ENCODE measurements at regions not wholly inside any gene's neighbourhood (a gene's known extent, or its start where the extent isn't known, plus 50 kb on each side); places are given as distances from the start of the nearest gene placed in this dataset.
"Not testable (repeated sequence)": the region's sequence is repeated elsewhere in the genome, so short reads cannot be mapped to it uniquely, and the experiment has no call there.

GRCh38 chr14:71536927-71537772 is 395.1 kb upstream of the RGS6 start:
- no peak for ATAC-seq
- DNase-seq = no peak

GRCh38 chr14:71538288-71538687 is 393.9 kb upstream of the RGS6 start:
- no peak for DNase-seq
- ATAC-seq = no peak

DNA sequence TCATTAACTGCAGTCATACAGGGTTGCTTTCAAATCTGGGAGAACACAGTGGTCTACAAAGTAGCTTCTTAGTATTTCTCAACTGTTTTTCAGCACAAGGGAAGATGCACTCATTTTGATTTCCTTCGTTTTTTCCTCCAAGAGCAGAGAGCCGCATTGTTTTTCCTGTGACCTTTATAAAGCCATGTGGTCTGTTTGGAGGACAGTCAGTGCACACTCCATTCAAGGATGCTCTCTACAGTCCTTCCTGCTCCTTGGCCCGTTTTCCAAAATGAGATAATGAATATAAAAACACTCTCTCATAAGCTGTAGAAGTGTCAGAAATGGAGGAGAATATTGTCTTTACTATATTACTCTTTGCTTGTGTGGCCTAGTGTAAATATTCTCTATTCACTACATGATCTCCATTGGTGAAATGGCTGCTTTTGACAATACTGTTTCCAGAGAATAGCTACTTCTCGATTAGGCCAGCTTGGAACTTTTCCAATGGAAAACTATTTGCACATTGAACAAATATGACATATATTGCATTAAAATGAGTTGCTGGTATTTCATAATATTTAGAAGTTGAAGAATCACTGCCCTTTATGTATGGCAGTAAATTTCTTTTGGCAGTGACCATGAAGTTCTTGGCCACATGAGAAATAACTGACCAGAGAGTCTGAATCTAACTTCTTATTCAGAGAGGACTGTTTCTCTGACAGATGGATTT is 393.1 kb upstream of the RGS6 start:
- DNase-seq (no peak), ATAC-seq (no peak)

- DNase-seq (no peak), ATAC-seq (no peak)
Measured at GRCh38 chr14:71539650-71540285, 392.5 kb upstream of the RGS6 start.

DNA sequence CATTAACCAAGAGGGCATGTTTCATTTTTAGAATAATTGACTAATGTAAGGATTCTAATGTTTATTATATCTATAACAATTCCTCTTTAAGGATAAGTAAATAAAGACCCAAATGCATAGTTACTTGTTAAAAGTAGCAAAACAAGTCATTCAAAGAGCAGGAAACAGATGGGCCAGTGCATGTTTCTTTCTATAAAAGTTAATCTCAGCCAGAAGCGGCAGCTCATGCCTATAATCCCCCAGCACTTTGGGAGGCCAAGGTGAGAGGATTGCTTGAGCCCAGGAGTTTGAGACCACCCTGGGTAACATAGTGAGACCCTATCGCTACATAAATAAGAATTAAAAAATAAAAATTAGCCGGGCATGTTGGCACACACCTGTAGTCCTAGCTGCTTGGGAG is 391.0 kb upstream of the RGS6 start:
- ATAC-seq = no peak
- no peak for DNase-seq

- ATAC-seq (no peak), DNase-seq (no peak)
Measured at GRCh38 chr14:71541973-71542690, 390.1 kb upstream of the RGS6 start.

DNA sequence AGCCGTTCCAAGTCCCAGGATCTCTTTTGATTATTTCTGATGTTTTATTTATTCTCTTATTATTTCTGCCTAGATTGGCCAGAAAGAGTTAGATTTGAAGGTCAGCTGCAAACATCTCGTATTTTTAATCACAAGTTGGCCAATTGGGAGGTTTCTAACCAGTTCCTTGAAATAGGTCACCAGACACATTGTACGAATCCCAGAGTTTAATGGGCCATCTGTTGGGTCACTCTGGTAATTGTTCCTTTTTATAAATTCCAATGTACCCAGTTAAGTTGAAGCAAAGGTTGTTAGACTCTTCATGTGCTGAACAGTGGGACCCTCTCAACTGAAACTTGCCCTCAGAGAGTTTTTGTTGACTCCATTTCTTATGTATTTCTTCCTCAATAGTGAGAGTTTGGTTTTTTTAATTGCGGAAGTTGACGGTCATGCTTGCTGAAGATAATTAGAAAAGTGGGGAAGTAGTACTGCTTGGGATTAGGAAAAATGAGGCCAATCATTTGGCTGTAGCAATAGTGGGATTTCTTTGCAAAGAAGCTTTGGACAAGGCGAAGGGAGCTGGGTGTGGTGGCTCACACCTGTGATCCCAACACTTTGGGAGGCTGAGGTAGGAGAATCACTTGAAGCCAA is 382.7 kb upstream of the RGS6 start:
- ATAC-seq = no peak

DNA sequence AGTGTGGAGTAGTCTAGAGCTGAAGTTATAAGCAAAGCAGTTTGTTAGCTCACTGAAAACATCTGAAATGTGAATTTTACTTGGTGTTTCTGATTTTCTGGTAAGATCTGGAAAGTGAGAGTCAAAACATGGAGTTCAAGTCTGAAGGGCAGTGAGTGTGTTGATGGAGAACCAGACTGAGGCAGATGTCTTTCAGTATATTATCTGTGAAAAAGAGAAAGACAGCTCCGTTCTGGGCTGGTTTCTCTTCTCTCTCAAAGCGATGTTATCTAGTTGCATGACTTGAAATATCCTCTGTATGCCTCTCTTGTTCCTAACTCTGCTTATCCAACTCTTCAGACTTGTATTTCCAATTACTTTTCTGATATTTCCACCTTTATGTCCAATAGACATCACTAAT is 381.9 kb upstream of the RGS6 start:
- ATAC-seq (no peak), DNase-seq (no peak)

More for the DNA sequence above, 382.7 kb upstream of the RGS6 start:
- DNase-seq = no peak

DNA sequence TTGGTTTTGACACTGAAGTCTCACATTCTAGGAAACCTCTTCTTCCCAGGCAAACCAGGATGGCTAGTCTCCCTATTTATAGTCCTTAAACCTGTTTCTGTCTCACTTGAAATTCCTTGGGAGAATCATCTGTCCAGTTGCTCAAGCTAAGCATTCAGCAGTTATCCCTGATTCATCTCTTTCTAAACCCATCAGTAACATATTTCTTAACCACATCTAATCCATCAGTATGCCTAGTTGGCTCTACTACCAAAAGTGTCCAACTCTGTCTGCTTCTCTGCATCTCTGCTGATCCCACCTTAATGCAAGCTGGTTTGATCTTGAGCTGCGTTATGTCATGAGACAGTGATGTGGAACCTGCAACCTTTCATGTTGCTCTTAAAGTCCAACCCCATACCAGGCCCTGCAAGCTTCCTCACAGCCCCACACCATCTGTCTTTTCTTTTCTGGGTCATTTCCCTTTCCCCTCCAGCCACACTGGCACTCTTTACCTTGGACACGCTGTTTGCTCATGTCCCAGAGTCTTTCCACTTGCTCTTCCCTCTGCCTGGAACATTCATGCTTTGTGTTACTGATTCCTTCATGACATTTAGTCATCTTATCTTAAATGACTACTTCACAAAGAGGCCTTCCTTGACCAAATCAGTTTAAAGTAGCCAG is 380.8 kb upstream of the RGS6 start:
- no peak for ATAC-seq
- DNase-seq = no peak

DNA sequence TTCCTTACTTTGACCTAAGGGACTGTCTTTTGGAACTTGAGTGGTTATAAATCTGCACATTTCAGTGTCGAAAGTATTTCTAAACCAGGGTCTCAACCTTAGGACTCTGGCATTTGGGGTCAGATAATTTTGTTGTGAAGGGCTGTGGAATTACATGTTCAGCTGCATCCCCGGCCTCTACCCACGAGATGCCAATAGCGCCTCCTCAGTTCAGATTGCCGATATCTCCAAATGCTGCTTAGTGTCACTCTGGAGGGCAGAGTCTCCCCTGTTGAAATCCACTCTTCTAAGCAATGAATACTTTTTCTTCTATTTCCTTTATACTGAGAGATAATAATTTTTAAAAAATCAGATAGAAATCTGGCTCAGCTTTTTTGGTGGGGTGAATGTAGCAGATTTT is 379.4 kb upstream of the RGS6 start:
- DNase-seq (no peak), ATAC-seq (no peak)

GRCh38 chr14:71553779-71554178 is 378.4 kb upstream of the RGS6 start:
- DNase-seq = no peak
- no peak for ATAC-seq

DNA sequence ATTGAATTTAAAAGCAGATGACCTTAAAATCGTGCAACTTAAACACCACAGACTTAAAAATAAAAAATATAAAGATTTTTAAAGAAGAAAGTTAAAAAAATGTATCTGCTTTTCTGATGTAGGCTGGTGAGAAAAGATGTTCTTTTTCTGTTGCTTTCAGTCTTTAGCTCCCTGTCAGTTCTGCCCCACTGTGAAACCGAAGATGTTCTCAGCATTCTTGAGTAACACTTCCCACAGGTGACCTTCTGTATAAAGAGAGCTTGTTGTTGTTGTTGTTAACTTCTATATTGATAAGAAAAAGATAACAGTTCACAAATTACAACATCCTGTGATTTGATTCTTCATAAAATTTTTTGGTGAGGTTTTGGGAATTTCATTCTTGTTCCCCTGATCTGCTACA is 377.9 kb upstream of the RGS6 start:
- no peak for DNase-seq
- ATAC-seq = no peak

- ATAC-seq = peak; percentile 60
- DNase-seq = no peak
Measured at GRCh38 chr14:71554959-71555612, 377.1 kb upstream of the RGS6 start.

DNA sequence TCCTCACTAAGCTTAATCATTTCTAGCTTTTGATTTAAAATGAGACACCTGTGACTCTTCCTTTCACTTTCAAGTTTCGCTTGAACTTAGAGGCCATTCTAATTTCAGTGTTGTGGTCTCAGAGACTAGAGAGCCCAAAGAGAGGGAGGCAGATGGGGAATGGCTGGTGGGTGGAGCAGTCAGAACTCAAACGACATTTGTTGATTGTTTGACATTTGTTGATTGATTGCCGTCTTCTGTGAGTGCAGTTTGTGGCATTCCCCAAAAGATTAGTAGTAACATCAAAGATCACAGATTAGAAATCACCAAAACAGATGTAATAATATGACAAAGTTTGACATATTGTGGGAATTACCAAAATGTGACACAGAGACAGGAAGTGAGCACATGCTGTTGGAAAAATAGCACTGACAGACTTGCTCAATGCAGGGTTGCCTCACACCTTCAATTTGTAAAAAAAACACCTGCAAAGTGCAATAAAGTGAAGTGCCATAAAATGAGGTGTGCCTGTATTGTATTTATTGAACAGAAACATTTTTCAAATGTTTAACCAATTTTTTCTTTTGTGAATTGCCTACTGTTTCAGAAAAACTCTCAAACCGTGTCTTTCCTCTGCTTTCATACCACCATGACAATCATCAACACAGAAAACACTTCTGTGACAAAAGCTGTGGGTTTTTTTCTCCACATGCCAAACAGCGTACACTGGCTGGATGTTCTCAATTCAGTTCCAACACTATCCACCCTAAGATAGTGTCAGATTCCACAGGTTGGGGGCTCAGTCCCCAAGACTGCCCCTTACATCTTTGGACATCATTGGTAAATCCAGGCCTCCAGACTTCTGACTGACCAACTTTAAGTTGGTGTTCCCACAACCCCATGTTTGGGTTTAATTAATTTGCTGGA is 376.3 kb upstream of the RGS6 start:
- ATAC-seq (peak; percentile 87), DNase-seq (peak; percentile 61)

DNA sequence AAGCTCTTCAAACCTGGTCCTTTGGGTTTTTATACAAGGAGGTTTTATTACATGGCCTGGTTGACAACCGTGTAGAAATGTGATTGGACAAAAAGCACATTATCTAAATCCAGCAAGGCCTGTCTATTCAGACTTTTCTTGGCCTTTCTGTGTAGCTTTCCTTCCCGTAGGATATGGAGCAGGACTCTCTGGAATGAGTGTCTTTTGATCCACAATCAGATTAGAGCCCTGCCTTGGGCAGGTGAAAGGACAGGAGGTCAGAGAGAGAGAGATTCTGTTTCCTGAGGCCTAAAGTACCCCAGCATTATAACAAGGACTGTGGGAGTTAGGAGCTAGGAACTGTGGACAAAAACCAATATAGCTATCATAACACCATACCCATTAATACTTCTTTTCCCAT is 375.5 kb upstream of the RGS6 start:
- no peak for DNase-seq
- no peak for ATAC-seq

- ATAC-seq (no peak), DNase-seq (no peak)
Measured at GRCh38 chr14:71557351-71557750, 374.9 kb upstream of the RGS6 start.

DNA sequence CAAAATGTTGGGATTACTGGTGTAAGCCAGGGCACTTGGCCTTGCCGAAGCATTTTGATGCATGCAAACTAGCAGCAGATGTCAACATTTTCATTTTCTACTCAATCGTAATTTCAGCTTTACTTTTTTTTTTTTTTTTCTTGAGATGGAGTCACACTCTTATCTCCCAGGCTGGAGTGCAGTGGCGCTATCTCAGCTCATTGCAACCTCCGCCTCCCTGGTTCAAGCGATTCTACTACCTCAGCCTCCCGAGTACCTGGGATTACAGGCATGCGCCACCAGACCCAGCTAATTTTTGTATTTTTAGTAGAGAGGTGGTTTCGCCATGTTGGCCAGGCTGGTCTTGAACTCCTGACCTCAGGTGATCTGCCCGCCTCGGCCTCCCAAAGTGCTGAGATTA is 373.3 kb upstream of the RGS6 start:
- ATAC-seq = not testable (repeated sequence)

GRCh38 chr14:71560751-71561150 is 371.5 kb upstream of the RGS6 start:
- ATAC-seq = no peak

More for the DNA sequence above, 373.3 kb upstream of the RGS6 start:
- not testable (repeated sequence) for DNase-seq

DNA sequence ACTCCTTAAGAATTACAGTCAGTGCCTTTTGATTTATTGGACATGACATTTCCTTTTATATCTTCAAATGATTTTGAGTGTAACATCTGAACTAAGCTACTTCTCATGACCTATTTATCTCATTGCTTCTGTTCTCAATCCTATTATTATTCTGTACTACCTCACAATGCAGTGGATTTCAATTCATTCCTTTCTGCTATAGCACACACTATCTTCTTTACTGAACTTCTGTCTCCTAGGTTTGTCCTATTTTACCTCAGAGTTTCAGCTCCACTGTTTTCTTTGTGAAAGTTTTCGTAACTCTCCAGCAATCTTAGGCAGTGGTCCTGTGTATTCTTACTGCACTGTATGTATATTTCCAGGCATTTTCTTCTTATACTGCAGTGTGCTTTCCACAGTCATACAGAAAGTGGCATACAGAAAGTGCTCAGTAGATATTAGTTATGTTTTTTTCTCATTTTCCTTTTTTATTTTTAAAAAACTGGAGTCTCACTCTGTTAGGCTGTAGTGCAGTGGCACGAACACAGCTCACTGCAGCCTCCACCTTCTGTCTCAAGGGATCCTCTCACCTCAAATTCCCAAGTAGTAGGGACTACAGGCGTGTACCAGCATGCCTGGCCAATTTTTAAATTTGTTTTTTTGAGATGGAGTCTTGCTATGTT is 368.6 kb upstream of the RGS6 start:
- ATAC-seq (no peak), DNase-seq (no peak)

More at GRCh38 chr14:71560751-71561150, 371.5 kb upstream of the RGS6 start:
- DNase-seq = no peak

All from stimulated activated naive CD8-positive, alpha-beta T cell treated with anti-CD3 and anti-CD28 coated beads, Interleukin-15, Interleukin-2, amounts not matched to agents 100 U/mL and 50 U/mL, for 24 hours (primary cell).